AG10803 (cell line): ENCODE measurements at regions not wholly inside any gene's neighbourhood (a gene's known extent, or its start where the extent isn't known, plus 50 kb on each side); places are given as distances from the start of the nearest gene placed in this dataset.

Experiments
- DNase-seq: peaks from one replicate; pipeline ENCODE4 v3.0.0; 2010; ENCODE audit warnings: low read depth
- H3K4me3 ChIP-seq: 2 replicates; pipeline ENCODE4 v1.5.1; 2011; ENCODE audit warnings: mild to moderate bottlenecking, low read length, control low read depth
- CTCF ChIP-seq: conservative IDR thresholded peaks from 2 replicates; pipeline ENCODE4 v1.5.1; 2011; ENCODE audit warnings: mild to moderate bottlenecking, low read length, control low read depth, inconsistent platforms

- DNase-seq = peak; percentile 9
- no peak for TF ChIP-seq CTCF
These were observed 382.2 kb downstream of the FUT8 start for GRCh38 chr14:65794674-65795279.

GRCh38 chr14:65798216-65798615, 385.7 kb downstream of the FUT8 start:
- no peak for TF ChIP-seq CTCF
- DNase-seq = no peak
- no peak overlapping the region for H3K4me3 ChIP-seq

More at GRCh38 chr14:65794674-65795279, 382.2 kb downstream of the FUT8 start:
- no peak overlapping the region for H3K4me3 ChIP-seq

GRCh38 chr14:65800694-65801093, 388.2 kb downstream of the FUT8 start:
- TF ChIP-seq CTCF = no peak
- DNase-seq = no peak

GRCh38 chr14:65802196-65802595, 389.7 kb downstream of the FUT8 start:
- TF ChIP-seq CTCF = no peak
- DNase-seq = no peak
- H3K4me3 ChIP-seq = no peak overlapping the region

More at GRCh38 chr14:65800694-65801093, 388.2 kb downstream of the FUT8 start:
- no peak overlapping the region for H3K4me3 ChIP-seq

GRCh38 chr14:65803885-65804284, 391.4 kb downstream of the FUT8 start:
- DNase-seq = no peak
- TF ChIP-seq CTCF = no peak
- H3K4me3 ChIP-seq = no peak overlapping the region

- H3K4me3 ChIP-seq = no peak overlapping the region
- no peak for DNase-seq
- no peak for TF ChIP-seq CTCF
These were observed 392.0 kb downstream of the FUT8 start for GRCh38 chr14:65804439-65805112.

- H3K4me3 ChIP-seq = no peak overlapping the region
- no peak for DNase-seq
- TF ChIP-seq CTCF = no peak
These were observed 392.6 kb downstream of the FUT8 start for GRCh38 chr14:65805113-65805473.
